ENCODE measurements at regions not wholly inside any gene's neighbourhood (a gene's known extent, or its start where the extent isn't known, plus 50 kb on each side); places are given as distances from the start of the nearest gene placed in this dataset.

DNA sequence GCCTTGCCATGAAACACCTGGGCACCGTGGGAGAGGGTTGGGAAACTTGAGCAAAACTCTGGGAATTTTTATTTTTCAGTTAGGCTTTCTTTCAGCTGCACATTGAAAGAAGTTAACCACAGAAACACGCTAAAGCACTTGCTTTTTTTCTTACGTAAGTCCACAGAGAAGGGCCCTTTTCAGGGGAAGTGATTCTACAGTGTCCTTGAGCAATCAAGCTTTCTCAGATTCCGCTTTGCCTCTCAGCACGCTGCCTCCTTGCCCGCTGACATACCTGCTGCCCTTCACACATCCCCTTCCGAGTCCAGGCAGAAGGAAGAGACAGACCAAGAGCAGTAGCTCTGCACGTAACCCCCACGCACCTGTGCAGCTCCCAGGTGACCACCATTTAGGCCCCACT lies 135.5 kb upstream of the MYT1L start:
- TF ChIP-seq, protein P1, sequence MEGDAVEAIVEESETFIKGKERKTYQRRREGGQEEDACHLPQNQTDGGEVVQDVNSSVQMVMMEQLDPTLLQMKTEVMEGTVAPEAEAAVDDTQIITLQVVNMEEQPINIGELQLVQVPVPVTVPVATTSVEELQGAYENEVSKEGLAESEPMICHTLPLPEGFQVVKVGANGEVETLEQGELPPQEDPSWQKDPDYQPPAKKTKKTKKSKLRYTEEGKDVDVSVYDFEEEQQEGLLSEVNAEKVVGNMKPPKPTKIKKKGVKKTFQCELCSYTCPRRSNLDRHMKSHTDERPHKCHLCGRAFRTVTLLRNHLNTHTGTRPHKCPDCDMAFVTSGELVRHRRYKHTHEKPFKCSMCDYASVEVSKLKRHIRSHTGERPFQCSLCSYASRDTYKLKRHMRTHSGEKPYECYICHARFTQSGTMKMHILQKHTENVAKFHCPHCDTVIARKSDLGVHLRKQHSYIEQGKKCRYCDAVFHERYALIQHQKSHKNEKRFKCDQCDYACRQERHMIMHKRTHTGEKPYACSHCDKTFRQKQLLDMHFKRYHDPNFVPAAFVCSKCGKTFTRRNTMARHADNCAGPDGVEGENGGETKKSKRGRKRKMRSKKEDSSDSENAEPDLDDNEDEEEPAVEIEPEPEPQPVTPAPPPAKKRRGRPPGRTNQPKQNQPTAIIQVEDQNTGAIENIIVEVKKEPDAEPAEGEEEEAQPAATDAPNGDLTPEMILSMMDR (IDR thresholded peaks at IDR 0.05): no peak
- no peak for TF ChIP-seq POLR2A (IDR thresholded peaks at IDR 0.05)
- TF ChIP-seq EP300 (IDR thresholded peaks at IDR 0.05): no peak
